Activated naive CD4-positive, alpha-beta T cell treated with Interleukin-2 at 50 U/mL for 16 hours (primary cell): ENCODE measurements at regions not wholly inside any gene's neighbourhood (a gene's known extent, or its start where the extent isn't known, plus 50 kb on each side); places are given as distances from the start of the nearest gene placed in this dataset.

ENCODE experiments used
- DNase-seq: peaks from one replicate; pipeline ENCODE4 v3.0.0-alpha.2; 2020

DNA sequence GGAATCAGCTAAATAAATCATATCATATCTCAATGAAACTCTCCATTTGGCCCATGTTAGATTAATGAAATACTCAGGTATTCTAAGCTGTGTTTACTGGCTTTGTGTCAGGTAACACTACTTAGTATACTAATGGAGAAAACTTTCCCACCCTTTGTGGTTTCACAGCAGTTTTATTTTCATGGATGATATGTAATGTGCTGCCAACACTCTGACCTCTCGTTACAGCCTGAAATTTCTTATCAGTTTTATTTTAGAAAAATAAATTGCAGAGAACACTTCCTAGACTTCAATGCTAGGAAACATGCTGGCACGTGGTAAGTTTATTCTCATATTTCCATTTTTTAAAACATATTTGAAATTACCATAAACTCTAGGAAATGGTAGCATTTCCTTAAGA lies 758.9 kb downstream of the LIG4 start:
- no peak for DNase-seq

DNA sequence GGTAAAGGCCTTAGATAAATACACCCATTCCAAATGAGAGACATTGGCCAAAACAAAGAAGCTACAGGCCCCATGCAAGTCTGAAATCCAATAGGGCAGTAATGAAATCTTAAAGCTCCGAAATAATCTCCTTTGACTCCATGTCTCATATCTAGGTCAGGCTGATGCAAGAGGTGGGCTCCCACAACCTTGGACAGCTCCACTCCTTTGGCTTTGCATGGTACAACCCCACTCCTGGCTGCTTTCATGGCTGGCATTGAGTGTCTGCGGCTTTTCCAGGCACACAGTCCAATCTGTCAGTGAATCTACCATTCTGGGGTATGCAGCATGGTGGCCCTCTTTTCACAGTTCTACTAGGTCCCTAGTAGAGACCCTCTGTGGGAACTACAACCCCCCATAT lies 762.5 kb downstream of the LIG4 start:
- no peak for DNase-seq

DNA sequence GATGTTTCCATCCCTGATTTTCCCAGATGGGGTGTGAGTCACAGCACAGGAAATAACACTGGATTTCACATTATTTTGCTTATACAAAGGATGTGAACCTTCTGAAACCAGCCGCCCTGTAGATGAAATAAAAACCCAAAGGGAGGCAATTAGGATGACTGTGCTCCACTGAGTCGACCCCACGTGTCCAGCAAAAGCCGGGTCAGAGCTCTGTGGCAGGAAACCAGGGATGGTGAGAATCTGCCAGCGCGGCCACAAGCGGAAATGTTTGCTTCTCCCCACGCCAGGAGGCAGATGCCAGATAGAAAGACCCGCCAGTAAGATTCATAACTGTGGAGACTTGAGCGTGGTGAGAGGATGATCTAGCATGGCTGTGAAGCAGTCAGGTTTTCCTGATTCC lies 764.4 kb downstream of the LIG4 start:
- no peak for DNase-seq

DNA sequence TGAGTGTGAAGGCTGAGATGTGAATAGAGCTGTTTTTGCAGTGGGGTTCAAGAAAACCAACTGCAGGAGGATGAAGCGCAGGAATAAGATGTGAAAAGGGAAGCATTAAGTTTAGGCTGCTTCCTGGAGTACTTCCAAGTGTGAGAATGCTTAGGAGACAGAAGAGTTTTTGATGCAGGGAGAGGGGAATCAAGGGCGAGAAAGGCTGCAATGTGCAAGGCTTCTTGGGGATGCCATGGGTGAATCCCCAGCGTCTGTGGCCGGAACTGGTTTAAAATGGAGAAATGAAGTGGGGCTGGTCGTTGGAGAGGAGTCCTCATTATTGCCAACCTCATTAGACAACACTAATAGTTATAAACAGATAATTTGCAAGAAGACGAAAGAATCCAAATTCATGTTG lies 764.9 kb downstream of the LIG4 start:
- DNase-seq = no peak

DNA sequence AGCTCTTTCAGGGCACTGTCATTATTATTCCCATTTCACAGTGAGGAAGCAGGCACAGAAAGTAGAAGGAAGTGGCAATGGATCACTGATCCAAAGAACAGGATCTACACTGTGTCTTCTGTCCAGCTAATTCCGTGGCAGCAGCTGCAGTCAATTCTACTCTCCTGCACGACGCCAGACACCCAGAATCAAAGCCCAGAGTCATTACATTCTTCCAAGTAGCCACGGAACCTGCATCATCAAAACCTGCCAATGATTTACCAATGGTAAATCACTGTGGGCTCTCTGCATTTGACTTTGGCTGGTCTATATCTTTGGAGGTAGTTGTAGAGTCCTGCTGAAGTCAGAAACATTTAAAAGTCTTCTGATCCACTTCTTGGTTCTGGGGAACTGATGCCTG lies 767.7 kb downstream of the LIG4 start:
- no peak for DNase-seq

DNA sequence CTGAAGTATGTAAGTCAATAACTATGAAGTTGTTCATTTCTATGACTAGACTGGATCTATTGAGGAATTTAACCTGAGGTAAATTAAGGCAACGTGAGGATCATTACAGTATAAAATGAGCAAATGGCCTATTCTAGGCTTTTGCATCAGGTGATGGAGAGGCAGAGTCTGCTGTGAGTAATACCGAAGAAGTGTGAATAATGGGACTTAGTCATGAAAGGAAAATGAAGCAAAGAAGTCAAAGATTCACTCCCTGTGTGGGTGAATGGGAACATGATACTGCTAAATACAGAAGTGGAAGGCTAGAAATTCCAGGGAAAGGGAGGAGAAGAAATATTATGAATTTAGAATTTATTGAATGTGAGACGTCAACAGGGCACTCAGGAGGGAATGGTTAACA lies 774.1 kb downstream of the LIG4 start:
- DNase-seq = no peak

DNA sequence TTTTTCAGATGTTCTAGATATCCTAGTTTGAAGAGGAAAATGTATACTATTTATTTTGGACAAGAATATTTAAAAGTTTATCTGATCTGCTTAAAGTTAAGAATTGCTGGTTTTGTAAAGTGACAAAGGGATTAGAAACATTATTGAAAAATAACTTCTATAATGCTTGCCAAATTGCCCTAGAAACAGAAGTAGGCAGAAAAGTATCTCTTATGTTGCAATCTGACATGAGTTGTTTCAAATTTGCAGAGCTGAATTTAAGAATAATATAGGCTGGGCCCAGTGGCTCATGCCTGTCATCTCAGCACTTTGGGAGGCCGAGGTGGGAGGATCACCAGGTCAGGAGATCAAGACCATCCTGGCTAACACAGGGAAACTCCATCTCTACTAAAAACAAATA lies 777.1 kb downstream of the LIG4 start:
- DNase-seq = no peak

DNA sequence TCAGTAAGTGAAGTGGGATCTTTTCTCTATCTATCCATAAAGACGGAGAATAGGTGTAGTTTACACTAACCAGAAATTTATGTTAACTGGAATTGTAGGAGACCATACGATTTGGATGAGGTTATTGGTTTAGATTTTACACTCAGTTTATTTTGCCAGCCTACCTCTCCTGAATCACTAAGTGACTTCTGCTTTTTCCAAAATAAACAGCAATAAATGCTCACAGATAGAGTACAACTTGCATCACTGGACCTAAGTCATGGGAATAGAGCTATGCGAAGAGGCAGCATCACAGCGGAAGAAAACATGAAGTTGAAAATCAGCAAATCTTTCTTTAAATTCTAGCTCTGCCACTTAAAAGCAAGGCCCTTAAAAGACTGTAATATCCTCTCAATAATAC lies 781.0 kb downstream of the LIG4 start:
- DNase-seq = no peak

DNA sequence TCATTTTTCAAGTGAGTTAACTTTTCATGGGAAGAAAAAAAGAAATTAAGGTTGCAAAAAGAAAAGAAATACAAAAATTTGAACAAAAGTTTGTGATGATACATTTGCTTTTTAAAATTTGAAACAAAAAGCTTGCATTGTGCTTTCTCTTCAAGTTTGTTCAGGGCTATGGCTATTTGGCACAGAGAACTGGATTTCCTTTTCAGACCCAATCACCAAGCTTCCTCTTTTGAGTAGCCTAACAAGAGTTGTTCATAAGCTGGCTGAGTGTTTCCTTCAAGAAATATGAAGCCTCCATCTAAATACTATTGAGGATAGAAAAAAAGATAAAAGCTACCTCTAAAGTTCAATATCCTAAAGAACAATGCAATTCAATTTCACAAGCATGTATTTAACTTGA lies 787.8 kb downstream of the LIG4 start:
- no peak for DNase-seq

DNA sequence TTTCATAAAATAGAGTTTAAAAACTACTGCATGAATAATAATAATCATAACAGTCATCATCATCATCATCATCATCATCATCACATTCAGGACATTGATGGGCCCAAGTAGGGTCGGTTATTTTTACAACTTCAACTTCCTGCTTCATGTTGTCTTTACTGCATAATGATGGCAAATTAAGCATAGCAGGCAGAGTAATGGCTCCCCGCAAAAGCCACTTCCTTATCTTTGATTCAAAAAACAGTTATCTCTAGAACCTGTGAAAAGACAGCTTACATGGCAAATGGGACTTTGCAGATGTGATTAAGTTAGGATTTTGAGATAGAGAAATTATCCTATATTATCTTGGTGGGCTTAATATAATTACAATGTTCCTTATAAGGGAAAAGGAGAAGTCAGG lies 792.9 kb downstream of the LIG4 start:
- no peak for DNase-seq

DNA sequence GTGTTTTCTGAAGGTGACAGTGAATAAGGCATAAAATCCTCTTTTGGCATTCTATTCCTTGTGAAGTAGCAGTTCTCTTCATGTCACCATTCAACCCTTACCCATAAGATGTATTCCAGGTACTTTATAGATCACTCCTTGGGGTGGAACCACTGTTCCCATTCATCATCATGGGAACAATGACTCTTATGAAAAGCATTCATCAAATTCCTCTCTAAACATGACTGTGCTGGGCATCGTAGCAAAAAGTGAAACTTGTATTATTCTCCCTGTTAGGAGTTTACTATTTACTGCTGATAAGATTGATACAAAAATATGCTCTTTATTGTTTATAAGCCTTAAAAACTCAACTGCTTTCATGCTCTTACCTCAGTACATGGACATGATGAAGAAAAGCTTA lies 793.4 kb downstream of the LIG4 start:
- DNase-seq = no peak

DNA sequence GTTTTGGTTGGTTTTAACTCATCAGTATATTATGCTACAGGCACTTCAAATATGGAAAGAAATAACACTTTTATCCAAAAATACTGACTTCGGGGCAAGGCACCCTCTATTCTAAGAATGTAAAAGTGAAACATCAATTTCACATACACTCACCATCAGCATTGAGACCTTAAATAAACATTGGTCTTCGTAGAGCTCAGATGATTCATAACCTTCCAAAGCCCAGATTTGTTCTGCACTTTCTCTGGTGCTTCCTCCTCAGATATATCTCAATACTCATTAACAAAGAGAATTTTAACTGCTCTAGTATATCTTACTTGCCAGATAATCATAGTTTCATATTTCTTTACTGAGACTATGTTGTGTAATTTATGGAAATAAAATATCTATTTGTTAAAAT lies 794.3 kb downstream of the LIG4 start:
- no peak for DNase-seq

DNA sequence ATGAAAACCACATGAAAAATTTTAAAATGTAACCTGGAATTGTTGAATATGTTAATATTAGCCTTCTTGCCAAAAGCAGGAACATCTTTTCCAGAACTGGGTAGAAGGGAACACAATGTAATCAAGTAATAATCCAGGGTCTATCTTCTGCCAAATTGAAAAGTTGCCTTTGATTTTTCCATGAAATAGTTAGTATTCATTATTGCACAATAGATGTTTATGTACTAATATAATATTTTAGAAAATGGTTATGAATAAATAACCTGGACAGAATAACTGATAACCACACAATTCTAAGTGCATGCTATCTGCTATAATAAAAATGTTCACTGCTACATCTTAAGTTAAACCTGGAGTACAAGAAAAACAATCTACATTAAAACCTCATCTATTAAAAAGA lies 802.3 kb downstream of the LIG4 start:
- no peak for DNase-seq

DNA sequence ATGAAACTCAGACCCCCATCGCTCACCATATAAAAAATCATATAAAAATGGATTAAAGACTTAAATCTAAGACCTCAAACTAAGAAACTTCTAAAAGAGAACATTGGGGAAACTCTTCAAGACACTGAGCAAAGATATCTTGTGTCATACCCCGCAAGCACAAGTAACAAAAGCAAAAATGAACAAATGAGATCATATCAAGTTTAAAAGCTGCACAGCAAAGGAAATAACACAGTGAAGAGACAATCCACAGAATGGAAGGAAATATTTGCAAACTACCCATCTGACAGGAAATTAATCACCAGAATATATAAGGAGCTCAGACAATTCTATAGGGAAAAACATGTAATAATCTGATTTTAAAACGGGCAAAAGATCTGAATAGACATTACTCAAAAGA lies 808.3 kb downstream of the LIG4 start:
- no peak for DNase-seq

DNA sequence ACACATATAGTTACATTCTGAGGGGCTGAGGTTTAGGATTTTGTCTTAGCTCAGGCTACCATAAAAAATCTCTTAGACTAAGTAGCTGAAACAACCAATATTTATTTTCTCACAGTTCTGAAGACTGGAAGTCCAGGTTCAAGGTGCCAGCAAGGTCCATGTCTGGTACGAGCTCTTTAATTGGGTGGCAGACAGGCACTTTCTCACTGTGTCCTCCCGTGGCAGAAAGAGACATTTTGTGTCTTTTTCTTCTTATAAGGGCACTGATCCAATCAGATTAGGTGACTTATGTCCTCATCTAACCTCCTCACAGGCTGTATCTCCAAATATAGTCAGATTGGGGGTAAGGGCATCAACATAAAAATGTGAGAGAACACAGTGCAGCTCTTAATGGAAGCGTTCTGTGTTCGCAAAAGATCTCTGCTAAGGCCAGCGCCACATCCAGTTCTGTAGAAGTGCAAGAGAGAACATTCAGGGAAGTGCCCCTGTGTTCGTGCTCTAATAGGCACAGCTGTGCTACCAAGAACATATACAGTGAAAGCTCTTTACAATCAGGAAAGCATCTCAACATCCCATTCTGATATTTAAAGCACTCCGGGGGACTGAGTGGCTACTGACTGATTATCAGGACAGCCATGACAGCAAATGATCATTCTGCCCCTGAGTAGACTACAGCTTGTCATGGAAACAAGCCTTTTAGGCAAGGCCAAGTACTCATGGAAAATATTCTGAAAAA lies 819.2 kb downstream of the LIG4 start:
- DNase-seq = no peak

DNA sequence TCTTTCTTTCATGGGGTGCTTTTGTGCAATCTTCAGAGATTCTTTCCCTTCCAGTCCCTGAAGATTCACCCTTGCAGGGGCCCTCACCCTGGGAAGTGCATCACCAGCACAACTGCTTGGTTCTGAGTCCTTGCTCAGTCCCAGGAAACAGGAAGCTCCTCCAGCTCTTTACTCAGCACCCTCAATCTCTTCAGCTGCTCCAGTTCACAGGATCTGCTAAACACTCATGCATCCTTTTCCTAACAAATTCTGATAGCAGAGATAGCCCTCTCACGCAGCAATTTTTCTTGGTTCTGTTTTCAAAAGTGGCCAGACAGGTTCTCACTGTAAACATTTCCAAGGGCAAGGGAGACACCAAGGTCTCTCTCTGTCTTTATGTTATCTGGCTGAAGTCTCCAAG lies 823.1 kb downstream of the LIG4 start:
- DNase-seq = no peak

DNA sequence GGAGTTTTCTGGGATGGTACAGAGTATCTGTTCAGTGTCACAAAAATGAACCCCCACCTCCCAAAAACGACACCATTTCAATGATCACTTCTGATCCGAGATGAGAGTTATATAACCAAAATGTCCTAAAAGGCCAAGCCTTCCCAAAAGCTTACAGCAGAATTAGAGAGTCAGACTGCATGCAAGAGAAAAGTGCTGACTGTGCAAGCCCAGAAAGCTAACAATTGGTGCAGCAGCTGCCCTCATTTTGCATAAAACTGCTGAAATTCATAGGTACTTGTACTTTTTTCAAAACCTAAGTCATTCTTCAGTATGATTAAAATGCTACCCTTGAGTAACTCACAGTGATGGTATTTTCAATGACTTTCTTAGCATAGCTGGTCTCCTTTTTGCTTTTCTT lies 819.6 kb upstream of the ARGLU1 start:
- no peak for DNase-seq

DNA sequence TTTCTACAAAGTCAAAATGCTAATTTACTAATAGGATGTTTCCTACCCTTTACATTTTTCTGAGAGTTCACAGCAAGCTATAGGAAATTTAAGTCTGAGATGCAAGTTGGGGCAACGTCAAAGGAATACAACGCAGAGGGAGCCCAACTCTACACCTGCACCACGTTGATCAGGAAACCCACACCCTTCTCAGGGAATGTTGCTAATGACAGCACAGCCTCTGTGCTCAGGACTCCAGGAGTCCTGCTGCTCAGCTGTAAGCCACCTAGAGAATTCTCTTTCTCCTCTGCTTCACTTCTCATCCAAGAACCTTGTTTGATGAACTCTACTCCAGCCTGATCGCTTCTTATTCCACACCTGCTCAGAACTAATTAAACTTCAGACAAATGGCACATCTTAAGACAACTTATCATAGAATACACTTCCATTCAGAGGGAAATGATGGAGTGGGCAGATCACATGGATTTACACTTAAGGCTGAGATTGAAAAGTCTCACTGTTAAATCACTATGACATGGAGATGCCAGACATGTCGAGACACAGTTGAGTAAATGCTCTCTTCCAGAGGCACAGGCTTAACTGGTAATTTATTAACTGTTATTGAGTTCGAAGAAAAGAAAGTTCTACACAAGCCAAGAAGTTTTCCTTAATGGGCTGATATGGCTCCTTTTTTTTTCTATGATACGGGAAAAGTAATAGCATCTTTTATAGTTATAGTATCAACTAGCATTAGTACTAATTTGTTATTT lies 811.6 kb upstream of the ARGLU1 start:
- DNase-seq = no peak

DNA sequence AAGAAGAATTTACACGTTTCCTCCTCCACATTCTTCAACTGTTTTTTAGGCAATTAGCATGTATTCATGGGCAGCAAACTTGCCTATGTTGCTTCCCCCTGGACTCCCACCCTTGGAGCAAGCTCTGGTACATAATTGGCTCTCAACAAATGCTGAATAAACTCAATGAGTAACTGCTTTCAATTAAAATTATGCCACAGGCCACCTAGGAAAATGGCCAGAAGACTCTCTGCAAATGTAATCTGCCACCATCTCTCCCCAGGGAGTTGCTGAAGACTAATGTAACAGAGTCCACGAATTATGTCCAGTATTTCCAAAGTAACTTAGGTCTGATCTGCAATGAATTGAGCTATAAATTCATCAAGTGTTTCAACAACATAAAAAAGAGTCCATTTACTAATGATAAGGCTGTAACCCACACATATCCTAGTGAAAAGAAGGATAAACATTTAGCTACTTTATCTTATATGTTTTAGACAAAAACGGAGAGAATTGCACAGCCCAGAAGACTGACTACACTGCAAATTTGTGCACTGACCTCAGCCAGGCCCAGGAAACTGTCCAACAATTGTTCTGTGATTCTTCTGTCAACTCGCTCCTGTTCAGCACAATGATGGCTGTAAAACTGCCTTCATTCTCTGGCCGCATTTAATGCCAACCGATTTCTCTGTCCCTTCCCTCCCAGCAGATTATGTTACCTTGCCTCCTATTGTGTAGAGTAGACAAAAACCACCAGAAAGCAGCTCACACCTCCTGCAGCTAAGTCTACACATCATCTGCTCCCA lies 808.6 kb upstream of the ARGLU1 start:
- DNase-seq = no peak

DNA sequence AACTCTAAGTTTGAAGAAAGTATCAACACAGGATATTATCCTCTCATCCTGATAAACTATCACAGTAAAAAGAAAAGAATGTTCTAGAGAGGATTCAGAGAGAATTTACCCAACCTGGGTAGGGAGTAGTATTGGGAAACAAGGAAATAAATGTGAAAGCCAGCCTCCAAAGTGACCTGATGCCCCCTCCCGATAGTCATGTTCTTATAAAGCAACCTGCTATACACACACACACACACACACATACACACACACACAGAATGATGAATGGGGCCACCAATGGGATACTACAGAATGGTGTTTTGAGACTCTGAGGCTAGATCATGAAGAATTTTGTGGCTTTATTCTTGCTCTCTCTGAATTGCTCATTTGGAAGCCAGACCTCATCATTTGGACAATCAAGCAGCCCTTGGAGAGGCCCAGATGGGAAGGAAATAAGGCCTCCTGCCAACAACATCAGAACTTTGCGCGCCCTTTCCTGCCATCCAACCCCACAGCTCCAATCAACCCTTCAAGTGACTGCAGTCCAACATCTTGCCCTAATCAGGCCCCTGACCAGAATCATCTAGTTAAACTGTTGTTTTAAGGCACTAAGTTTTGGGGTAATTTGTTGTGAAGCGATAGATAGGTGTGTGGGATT lies 807.9 kb upstream of the ARGLU1 start:
- DNase-seq = no peak

DNA sequence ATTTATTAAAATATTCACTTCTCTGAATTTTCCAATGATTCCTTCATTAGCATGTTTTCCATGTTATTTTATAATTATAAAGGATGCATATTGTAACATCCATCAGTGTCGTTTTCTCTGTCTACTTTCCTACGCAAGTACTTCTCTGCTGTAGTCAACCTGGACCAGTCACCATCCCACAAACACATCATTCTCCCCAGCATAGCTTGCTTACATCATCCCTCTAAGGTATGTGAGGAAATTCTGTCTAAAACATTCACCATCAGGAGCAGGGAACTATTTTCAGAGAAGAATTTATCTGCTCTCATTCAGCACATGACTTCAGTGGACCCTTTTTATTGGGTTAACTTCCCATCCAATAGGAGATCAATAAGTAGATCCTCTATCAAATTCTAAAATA lies 806.1 kb upstream of the ARGLU1 start:
- no peak for DNase-seq

DNA sequence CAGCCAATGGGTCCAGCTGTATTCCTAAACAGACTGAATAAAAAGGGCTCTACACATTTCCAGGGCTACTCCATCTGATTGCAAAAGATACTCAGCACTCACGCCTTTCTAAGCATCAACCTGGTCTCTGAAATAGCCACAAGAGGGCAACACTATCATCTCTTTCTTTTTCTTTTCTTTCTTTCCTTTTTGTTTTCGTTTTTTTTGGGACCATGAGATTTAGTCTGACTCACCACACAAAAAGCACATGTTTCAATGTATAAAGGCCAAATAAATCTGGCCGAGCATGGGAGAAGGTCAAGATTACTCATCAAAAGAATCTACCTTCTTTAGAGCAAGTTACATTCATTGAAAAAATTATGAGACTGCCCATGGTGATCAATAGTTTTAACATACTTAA lies 805.6 kb upstream of the ARGLU1 start:
- no peak for DNase-seq

DNA sequence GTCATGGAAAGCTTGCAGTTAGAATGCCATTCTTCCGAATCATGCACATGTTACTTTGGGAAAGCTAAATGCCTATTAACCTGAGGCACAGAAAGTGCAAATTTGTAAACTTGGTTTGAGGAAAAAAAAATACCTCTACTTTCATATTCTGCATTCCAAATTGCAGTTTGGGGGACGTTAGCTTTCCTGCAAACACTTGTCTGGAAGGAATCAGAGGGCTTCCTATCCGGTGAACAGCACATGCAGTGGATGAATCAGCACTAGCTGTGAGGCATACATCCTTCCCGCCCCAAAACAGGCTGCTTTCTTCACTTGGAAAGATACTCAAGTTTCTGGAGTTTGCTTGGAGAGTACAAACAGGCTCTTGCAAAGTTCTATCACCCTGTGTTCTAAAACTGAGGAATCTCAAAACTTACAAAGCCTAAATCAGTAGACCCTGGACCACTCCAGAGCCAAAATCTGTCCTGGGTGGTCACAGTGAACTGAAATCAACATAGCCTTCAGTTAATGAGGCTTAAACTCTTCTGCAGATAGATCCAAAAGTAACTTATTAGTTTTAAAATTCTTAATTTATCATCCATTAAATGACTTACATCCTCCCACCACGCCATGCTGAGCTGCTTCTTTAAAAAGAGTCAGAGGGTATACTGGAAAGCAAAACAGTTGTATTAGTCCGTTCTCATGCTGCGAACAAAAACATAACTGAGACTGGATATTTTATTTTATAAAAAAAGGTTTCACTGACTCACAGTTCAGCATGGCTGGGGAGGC lies 802.3 kb upstream of the ARGLU1 start:
- DNase-seq = no peak
